NCI-H2196 (cell line): ENCODE measurements at regions not wholly inside any gene's neighbourhood (a gene's known extent, or its start where the extent isn't known, plus 50 kb on each side); places are given as distances from the start of the nearest gene placed in this dataset.

Source experiments
- DNase-seq: peaks from one replicate; lab custom pipeline; 2025; ENCODE audit not compliant: unreplicated experiment; lab: John Stamatoyannopoulos, UW

- DNase-seq: no peak
Measured at GRCh38 chr5:20574576-20574975, 586.6 kb upstream of the CDH18 start.

- DNase-seq: no peak
Measured at GRCh38 chr5:20572614-20573013, 584.6 kb upstream of the CDH18 start.

GRCh38 chr5:20570486-20570885 lies 582.5 kb upstream of the CDH18 start:
- DNase-seq: no peak

- no peak for DNase-seq
Measured at GRCh38 chr5:20562544-20562943, 574.5 kb upstream of the CDH18 start.

- DNase-seq: no peak
Measured at GRCh38 chr5:20559845-20560244, 571.8 kb upstream of the CDH18 start.

- DNase-seq: no peak
Measured at GRCh38 chr5:20556115-20556763, 568.2 kb upstream of the CDH18 start.

- no peak for DNase-seq
Measured at GRCh38 chr5:20555034-20555433, 567.0 kb upstream of the CDH18 start.

GRCh38 chr5:20554001-20554400 lies 566.0 kb upstream of the CDH18 start:
- DNase-seq: no peak

GRCh38 chr5:20537911-20538703 lies 550.1 kb upstream of the CDH18 start:
- no peak for DNase-seq

- DNase-seq: no peak
Measured at GRCh38 chr5:20536813-20537212, 548.8 kb upstream of the CDH18 start.

GRCh38 chr5:20536341-20536740 lies 548.3 kb upstream of the CDH18 start:
- DNase-seq: no peak

- no peak for DNase-seq
Measured at GRCh38 chr5:20528471-20528870, 540.5 kb upstream of the CDH18 start.

GRCh38 chr5:20524991-20525529 lies 537.1 kb upstream of the CDH18 start:
- no peak for DNase-seq

- no peak for DNase-seq
Measured at GRCh38 chr5:20522905-20523482, 535.0 kb upstream of the CDH18 start.

- no peak for DNase-seq
Measured at GRCh38 chr5:20515606-20516005, 527.6 kb upstream of the CDH18 start.

GRCh38 chr5:20514145-20514544 lies 526.1 kb upstream of the CDH18 start:
- no peak for DNase-seq

GRCh38 chr5:20500546-20500945 lies 512.5 kb upstream of the CDH18 start:
- DNase-seq: no peak

GRCh38 chr5:20498926-20499325 lies 510.9 kb upstream of the CDH18 start:
- no peak for DNase-seq

- no peak for DNase-seq
Measured at GRCh38 chr5:20498102-20498501, 510.1 kb upstream of the CDH18 start.

GRCh38 chr5:20497356-20497755 lies 509.4 kb upstream of the CDH18 start:
- no peak for DNase-seq

- DNase-seq: no peak
Measured at GRCh38 chr5:20494706-20495105, 506.7 kb upstream of the CDH18 start.

GRCh38 chr5:20486826-20487225 lies 498.8 kb upstream of the CDH18 start:
- DNase-seq: no peak
